ENCODE measurements at regions not wholly inside any gene's neighbourhood (a gene's known extent, or its start where the extent isn't known, plus 50 kb on each side); places are given as distances from the start of the nearest gene placed in this dataset.

DNA sequence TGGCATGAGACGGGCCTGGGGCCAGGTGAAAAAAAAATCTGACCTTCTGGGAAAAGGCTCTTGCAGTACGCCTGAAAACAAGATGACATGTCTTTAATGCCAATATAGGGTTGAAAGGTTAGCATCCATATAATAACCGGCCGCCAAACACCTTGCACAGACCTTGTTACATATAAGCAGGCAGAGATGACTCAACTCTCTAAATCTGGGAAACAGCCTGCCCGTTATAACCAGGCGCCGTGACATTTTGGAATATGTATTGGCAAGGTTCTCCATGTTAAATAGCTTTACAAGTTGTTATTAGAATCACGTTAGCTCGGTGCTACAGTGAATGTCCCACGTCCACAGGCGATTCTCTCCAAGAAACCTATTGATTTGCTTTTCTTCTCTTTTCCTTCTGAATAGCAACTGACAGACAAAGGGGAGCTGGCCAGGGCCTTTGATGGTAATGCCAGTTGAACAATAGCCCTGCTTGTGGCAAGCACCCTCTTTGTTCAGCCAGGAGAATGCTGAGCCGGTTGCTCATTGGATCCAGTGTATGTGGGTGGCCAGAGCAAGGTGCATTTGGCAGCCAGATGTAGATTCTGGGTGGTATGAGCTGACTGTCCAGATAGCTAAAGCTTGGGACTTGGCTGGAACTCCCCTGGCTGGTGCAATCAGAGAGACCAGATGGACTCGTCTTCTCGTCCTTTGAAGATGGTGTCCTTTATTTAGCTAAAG lies 80.1 kb upstream of the AUTS2 start:
- Histone ChIP-seq H3K4me1 (peaks cover 0 to 18% (median 16%) of the 10 kb centered on the region in 4 donors), H3K27ac (replicated peaks in 1 of 4) (peak overlapping the region; percentile 2 to 49 (median 12)), H3K36me3 (no peaks in the 10 kb centered on the region), H3K9me3 (no peaks in the 10 kb centered on the region), H3K27me3 (no peaks in the 10 kb centered on the region), H3K4me3 (no peak overlapping the region)
- WGBS, result 53% methylated on average over 14 of the region's 14 CpGs
- no peak for DNase-seq (ENCODE audit: extremely low spot score)
- intact Hi-C loops (cut with DNase I), result no loop called here
- TF ChIP-seq POLR2AphosphoS5 (IDR thresholded peaks at IDR 0.05) (no peak), POLR2A (IDR thresholded peaks at IDR 0.05; ENCODE audit: low read depth) (no peak), EP300 (IDR thresholded peaks at IDR 0.05) (no peak)
- TF ChIP-seq, protein P1, sequence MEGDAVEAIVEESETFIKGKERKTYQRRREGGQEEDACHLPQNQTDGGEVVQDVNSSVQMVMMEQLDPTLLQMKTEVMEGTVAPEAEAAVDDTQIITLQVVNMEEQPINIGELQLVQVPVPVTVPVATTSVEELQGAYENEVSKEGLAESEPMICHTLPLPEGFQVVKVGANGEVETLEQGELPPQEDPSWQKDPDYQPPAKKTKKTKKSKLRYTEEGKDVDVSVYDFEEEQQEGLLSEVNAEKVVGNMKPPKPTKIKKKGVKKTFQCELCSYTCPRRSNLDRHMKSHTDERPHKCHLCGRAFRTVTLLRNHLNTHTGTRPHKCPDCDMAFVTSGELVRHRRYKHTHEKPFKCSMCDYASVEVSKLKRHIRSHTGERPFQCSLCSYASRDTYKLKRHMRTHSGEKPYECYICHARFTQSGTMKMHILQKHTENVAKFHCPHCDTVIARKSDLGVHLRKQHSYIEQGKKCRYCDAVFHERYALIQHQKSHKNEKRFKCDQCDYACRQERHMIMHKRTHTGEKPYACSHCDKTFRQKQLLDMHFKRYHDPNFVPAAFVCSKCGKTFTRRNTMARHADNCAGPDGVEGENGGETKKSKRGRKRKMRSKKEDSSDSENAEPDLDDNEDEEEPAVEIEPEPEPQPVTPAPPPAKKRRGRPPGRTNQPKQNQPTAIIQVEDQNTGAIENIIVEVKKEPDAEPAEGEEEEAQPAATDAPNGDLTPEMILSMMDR (IDR thresholded peaks at IDR 0.05), result no peak

DNA sequence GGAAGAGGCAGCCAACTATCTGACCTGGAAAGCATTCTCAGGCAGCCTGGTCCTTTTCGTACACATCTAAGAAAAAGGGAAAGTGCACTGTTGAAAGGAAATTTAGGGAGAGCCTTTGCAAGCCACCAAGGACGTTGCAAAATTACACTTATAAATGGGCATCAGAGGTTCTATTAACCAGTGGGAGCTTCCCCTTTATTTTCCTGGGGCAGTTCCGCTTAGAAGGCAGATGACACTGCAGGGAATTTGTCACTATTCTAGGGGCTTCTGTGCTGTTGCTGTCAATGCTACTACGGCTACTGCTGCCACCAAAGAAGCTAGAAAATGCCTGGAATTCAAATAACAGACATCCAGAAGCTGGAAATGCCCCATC lies 79.6 kb upstream of the AUTS2 start:
- Histone ChIP-seq H3K4me3 (no peak overlapping the region), H3K9me3 (no peaks in the 10 kb centered on the region), H3K27me3 (no peaks in the 10 kb centered on the region), H3K27ac (replicated peaks in 1 of 4) (peak overlapping the region in 2 of 4 donors; percentile 4 to 49), H3K4me1 (peaks cover 0 to 18% (median 16%) of the 10 kb centered on the region in 4 donors), H3K36me3 (no peaks in the 10 kb centered on the region)
- no peak for DNase-seq (ENCODE audit: extremely low spot score)
- no peak for TF ChIP-seq EP300 (IDR thresholded peaks at IDR 0.05)
- TF ChIP-seq, protein P1 (IDR thresholded peaks at IDR 0.05), result no peak
- TF ChIP-seq POLR2A (IDR thresholded peaks at IDR 0.05; ENCODE audit: low read depth), result no peak
- no peak for TF ChIP-seq POLR2AphosphoS5 (IDR thresholded peaks at IDR 0.05)
- 41% methylated on average over 4 of the region's 4 CpGs for WGBS
- intact Hi-C loops (cut with DNase I), result no loop called here

DNA sequence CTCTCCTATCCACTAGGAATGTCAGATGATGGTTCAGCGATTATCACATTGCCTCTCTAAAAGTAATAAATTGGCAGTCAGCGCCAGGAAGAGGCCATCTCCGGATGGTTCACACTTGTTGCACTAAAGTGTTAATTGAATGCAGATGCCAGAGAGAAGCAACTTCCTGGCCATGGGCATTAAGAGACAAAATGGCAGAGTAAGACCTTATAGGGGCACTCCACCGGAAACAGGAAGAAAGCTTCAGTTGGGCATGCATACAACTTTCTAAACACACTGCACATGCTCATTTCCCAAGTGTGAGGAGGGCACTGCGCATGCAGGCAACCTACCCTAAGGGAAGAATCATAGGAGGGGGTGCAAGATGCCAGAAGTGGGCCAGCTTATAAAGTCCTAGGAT lies 71.7 kb upstream of the AUTS2 start:
- Histone ChIP-seq H3K9me3 (no peaks in the 10 kb centered on the region), H3K36me3 (no peaks in the 10 kb centered on the region), H3K4me3 (no peak overlapping the region), H3K4me1 (no peaks in the 10 kb centered on the region), H3K27ac (replicated peaks in 1 of 4) (no peak overlapping the region), H3K27me3 (no peaks in the 10 kb centered on the region)
- TF ChIP-seq EP300 (IDR thresholded peaks at IDR 0.05) (no peak), POLR2AphosphoS5 (IDR thresholded peaks at IDR 0.05) (no peak), POLR2A (IDR thresholded peaks at IDR 0.05; ENCODE audit: low read depth) (no peak)
- intact Hi-C loops (cut with DNase I), result no loop called here
- WGBS, result 94% methylated on average over 5 of the region's 5 CpGs
- no peak for DNase-seq (ENCODE audit: extremely low spot score)

DNA sequence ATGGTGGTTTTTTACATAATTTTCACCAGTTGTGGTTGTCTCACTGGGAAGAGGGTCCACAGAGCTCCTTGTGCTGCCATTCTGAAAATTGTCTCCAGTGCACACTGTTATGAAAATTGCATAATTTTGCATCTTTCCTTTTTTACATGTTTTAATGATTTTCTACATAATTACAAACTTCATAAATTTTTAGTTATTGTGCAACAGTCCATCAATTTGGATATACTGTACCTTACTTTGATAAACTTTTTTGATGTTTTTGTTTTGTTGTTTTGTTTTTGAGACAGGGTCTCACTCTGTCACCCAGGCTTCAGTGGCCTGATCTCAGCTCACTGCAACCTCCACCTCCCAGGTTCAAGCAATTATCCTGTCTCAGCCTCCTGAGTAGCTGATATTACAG lies 70.6 kb upstream of the AUTS2 start:
- intact Hi-C loops (cut with DNase I), result no loop called here
- Histone ChIP-seq H3K9me3 (no peaks in the 10 kb centered on the region), H3K27me3 (no peaks in the 10 kb centered on the region), H3K27ac (replicated peaks in 1 of 4) (no peak overlapping the region), H3K4me1 (no peaks in the 10 kb centered on the region), H3K4me3 (no peak overlapping the region), H3K36me3 (no peaks in the 10 kb centered on the region)
- no peak for TF ChIP-seq POLR2AphosphoS5 (IDR thresholded peaks at IDR 0.05)
- TF ChIP-seq POLR2A (IDR thresholded peaks at IDR 0.05; ENCODE audit: low read depth), result no peak
- no peak for DNase-seq (ENCODE audit: extremely low spot score)

DNA sequence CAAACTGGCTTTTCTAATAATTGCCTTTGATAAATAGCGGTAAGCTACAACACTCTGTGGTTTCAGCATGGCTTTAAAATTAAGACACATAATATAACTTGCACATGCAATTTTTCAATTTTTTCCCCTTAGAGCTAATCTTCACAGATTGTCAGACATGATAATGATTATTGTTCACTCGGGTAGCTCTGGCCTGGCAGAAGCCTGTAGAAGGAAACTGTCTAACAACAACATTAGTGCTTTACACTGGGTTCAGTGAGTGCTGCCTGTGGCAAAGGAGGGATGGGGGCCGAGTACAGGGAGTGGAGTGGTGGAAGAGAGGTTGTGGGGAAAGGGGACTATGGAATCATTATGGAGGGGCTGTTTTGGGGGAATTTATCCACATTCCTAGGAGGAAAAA lies 67.2 kb upstream of the AUTS2 start:
- Histone ChIP-seq H3K9me3 (no peaks in the 10 kb centered on the region), H3K27ac (replicated peaks in 1 of 4) (no peak overlapping the region), H3K27me3 (no peaks in the 10 kb centered on the region), H3K4me3 (no peak overlapping the region), H3K36me3 (no peaks in the 10 kb centered on the region), H3K4me1 (no peaks in the 10 kb centered on the region)
- intact Hi-C loops (cut with DNase I), result no loop called here
- TF ChIP-seq, protein P1 (IDR thresholded peaks at IDR 0.05), result no peak
- TF ChIP-seq EP300 (IDR thresholded peaks at IDR 0.05) (no peak), POLR2AphosphoS5 (IDR thresholded peaks at IDR 0.05) (no peak), POLR2A (IDR thresholded peaks at IDR 0.05; ENCODE audit: low read depth) (no peak)
- 78% methylated on average over 3 of the region's 3 CpGs for WGBS
- DNase-seq (ENCODE audit: extremely low spot score), result no peak

Data from esophagus muscularis mucosa (tissue), 4 donors.